Ishikawa (cell line): ENCODE measurements at regions not wholly inside any gene's neighbourhood (a gene's known extent, or its start where the extent isn't known, plus 50 kb on each side); places are given as distances from the start of the nearest gene placed in this dataset.

Experiments
- CEBPB ChIP-seq: IDR thresholded peaks from 2 replicates; pipeline ENCODE4 v1.6.1; 2012
- EP300 ChIP-seq: IDR thresholded peaks from 2 replicates; pipeline ENCODE4 v1.6.1; 2012; ENCODE audit warnings: borderline replicate concordance
- FOXM1 ChIP-seq: IDR thresholded peaks from 2 replicates; pipeline ENCODE4 v1.6.1; 2012; ENCODE audit warnings: low read depth, borderline replicate concordance
- MAX ChIP-seq: IDR thresholded peaks from 2 replicates; pipeline ENCODE4 v1.6.1; 2012
- NFIC ChIP-seq: IDR thresholded peaks from 2 replicates; pipeline ENCODE4 v1.6.1; 2012
- RAD21 ChIP-seq: IDR thresholded peaks from 2 replicates; pipeline ENCODE4 v1.6.1; 2012; ENCODE audit warnings: low read depth
- REST ChIP-seq: IDR thresholded peaks from 2 replicates; pipeline ENCODE4 v1.6.1; 2012; ENCODE audit warnings: low read depth, mild to moderate bottlenecking
- TAF1 ChIP-seq: IDR thresholded peaks from 2 replicates; pipeline ENCODE4 v1.6.1; 2012; ENCODE audit warnings: low read depth, mild to moderate bottlenecking
- TCF12 ChIP-seq: IDR thresholded peaks from 2 replicates; pipeline ENCODE4 v1.6.1; 2012; ENCODE audit warnings: low read depth
- YY1 ChIP-seq: IDR thresholded peaks from 2 replicates; pipeline ENCODE4 v1.6.1; 2012; ENCODE audit warnings: low read depth
- ZBTB7A ChIP-seq: IDR thresholded peaks from 2 replicates; pipeline ENCODE4 v1.6.1; 2012; ENCODE audit warnings: low read depth

GRCh38 chr5:82358457-82358856 is 80.3 kb upstream of the RPS23 start:
- no peak for TF ChIP-seq NFIC
- no peak for TF ChIP-seq REST
- no peak for TF ChIP-seq ZBTB7A
- no peak for TF ChIP-seq MAX
- no peak for TF ChIP-seq TAF1
- TF ChIP-seq RAD21, result no peak
- no peak for TF ChIP-seq YY1
- TF ChIP-seq FOXM1, result no peak
- TF ChIP-seq CEBPB, result no peak
- no peak for TF ChIP-seq EP300
- TF ChIP-seq TCF12, result no peak
